Activated T-cell treated with anti-CD3 and anti-CD28 coated beads, Interleukin-2, amount 50 U/mL, for 48 hours (primary cell): ENCODE measurements at regions not wholly inside any gene's neighbourhood (a gene's known extent, or its start where the extent isn't known, plus 50 kb on each side); places are given as distances from the start of the nearest gene placed in this dataset.
A peak's percentile ranks its signal among the peaks of the same experiment; 100 is the strongest.
"Not testable (repeated sequence)": the region's sequence is repeated elsewhere in the genome, so short reads cannot be mapped to it uniquely, and the experiment has no call there.

Experiments
- DNase-seq, 2 experiments: peaks; one replicate each; pipeline ENCODE4 v3.0.0-alpha.2; 2020

GRCh38 chr20:53685070-53685595 is 91.5 kb upstream of the ZNF217 start:
- no peak for DNase-seq

GRCh38 chr20:53683506-53683905 is 89.9 kb upstream of the ZNF217 start:
- DNase-seq = no peak

- no peak for DNase-seq
Observed at GRCh38 chr20:53681352-53682212, 87.9 kb upstream of the ZNF217 start.

GRCh38 chr20:53679597-53680309 is 86.1 kb upstream of the ZNF217 start:
- DNase-seq = no peak

GRCh38 chr20:53678990-53679596 is 85.5 kb upstream of the ZNF217 start:
- no peak for DNase-seq

- no peak for DNase-seq
Observed at GRCh38 chr20:53678315-53678989, 84.8 kb upstream of the ZNF217 start.

GRCh38 chr20:53677447-53678314 is 84.0 kb upstream of the ZNF217 start:
- DNase-seq = peak; percentile 39 to 52

DNA sequence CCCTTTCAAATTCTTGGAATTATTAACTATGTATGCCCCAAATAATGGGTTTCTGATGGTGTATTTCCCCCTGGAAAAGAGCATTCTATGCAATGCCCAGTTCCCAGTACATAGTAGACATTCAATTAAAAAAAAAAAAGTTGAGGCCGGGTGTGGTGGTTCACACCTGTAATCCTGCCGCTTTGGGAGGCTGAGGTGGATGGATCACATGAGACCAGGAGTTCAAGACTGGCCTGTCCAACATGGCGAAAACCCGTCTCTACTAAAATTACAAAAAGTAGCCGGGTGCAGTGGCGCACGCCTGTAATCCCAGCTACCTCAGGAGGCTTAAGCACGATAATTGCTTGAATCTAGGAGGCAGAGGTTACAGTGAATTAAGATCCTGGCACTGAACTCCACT is 83.3 kb upstream of the ZNF217 start:
- DNase-seq = no peak

DNA sequence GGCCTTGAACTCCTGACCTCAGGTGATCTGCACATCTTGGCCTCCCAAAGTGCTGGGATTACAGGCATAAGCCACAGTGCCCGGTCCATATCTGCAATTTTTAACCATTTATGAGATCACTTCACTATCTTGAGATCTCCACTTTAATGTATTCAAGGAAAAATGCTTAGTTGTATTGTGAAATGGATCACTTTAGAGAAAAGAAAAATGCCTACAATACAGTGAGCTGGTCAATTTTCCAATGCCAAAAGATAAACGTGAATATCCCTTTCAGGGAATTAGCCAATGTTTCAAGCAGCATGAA is 82.8 kb upstream of the ZNF217 start:
- DNase-seq = no peak

DNA sequence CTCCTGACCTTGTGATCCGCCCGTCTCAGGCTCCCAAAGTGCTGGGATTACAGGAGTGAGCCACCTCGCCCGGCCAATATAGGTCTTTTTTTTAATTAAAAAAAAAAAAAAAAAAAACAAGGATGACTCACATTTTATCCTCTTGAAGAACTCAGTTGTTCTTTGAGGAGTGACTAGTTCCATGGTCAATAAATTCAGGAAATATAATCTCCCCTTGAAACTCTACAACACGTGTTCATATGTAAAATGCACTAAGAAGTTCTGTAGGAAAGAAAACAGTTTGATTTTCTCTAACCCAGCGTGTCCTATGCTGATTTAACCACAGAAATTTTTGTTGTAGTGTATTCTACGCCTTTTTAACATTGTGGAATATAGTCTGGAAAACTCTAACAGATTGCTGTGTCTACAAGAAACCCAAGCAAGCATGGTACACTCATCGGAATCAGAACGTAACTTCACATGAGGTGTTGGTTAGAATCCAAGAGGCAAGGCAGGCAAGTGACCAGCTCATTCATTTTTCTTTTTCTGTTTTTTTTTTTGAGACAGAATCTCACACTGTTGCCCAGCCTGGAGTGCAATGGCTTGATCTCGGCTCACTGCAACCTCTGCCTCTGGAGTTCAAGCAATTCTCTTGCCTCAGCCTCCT is 79.0 kb upstream of the ZNF217 start:
- DNase-seq = no peak

DNA sequence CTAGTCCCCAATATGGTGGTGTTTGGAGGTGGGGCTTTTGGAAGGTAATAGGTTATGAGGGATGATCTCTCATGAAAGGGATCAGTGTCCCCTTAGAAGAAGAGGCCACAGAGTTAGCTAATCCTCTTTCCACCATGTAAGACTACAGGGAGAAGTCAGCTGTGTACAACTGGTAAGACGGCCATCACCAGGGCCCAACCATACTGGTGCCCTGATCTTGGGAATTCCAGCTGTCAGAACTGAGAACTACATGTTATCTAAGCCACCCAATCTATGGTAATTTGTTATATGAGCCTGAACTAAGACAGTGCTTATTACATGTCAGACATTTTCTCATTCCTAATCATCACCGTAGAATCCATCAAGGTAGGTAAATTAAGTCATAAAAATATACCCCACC is 77.7 kb upstream of the ZNF217 start:
- no peak for DNase-seq

GRCh38 chr20:53669517-53670313 is 76.1 kb upstream of the ZNF217 start:
- not testable (repeated sequence) for DNase-seq

- DNase-seq = no peak
Observed at GRCh38 chr20:53668992-53669391, 75.4 kb upstream of the ZNF217 start.

DNA sequence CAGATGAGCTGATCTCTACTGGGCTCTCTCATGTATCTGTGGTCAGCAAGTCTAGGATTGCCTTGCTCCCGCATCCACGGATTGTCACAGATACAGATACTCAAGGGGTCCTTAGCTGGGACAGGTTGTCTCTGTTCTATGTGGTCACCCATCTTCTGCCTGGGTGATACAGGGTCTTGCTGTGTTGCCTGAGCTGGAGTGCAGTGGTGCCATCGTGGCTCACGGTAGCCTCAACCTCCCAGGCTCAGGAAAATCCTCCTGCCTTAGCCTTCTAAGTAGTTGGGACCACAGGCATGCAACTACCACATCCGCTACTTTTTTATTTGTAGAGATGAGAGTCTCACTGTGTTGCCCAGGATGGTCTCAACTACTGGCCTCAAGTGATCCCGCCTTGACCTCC is 72.5 kb upstream of the ZNF217 start:
- DNase-seq = no peak

DNA sequence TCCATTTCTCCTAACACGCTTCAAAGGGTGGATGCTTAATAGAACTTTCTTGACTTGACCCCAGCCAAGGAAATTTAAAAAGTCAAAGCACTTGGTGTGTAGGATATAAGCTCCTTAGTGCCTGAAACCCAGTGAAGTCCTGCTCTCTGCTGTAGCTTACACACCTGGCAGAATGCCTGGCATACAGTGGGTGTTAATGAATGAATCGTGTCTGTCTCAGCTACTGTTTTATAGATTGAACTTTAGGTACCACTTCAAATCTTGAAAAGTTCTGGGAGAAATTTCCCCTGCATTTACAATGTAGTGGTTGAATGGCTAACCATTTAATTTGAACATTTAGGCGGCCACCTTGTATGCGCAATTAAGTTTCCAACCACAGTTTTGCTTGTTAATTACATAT is 70.5 kb upstream of the ZNF217 start:
- DNase-seq = no peak

DNA sequence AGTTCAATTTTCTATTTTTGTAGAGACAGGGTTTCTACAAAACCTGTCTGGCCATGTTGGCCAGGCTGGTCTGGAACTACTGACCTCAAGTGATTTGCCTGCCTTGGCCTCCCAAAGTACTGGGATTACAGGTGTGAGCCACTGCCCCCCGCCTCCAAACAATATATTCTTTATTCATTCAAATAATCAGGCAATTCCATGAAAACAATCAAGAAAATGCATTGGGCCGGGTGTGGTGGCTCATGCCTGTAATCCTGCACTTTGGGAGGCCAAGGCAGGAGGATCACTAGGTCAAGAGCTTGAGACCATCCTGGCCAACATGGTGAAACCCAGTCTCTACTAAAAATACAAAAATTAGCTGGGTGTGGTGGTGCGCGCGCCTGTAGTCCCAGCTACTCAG is 69.9 kb upstream of the ZNF217 start:
- not testable (repeated sequence) for DNase-seq

DNA sequence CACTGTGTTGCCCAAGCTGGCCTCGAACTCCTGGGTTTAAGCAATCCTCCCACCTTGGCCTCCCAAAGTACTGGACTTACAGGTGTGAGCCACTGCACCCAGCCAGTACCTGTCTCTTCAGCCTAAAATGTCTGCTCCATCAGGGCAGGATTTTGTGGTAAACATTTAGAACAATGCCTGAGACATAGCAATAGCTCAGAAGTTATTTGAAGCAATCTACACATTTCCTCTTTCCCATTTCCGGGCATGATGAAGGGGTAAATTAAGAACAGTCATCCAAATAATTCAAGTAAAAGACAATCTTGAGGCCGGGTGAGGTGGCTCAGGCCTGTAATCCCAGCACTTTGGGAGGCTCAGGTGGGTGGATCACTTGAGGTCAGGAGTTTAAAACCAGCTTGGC is 69.0 kb upstream of the ZNF217 start:
- DNase-seq = no peak

GRCh38 chr20:53660947-53661381 is 67.3 kb upstream of the ZNF217 start:
- DNase-seq = peak; percentile 38 to 41

- DNase-seq = peak; percentile 65 to 70
Observed at GRCh38 chr20:53660078-53660909, 66.7 kb upstream of the ZNF217 start.

- DNase-seq = no peak
Observed at GRCh38 chr20:53658973-53659372, 65.3 kb upstream of the ZNF217 start.
